Testis (tissue), 2 donors: ENCODE measurements at regions not wholly inside any gene's neighbourhood (a gene's known extent, or its start where the extent isn't known, plus 50 kb on each side); places are given as distances from the start of the nearest gene placed in this dataset.

ENCODE experiments used
- POLR2A ChIP-seq: fragments of 450-650 bp; IDR thresholded peaks from one replicate; pipeline ENCODE4 v1.6.1; 2017; ENCODE audit warnings: antibody characterized with exemption, mild to moderate bottlenecking, moderate library complexity
- TF ChIP-seq, protein P1 (sequence below), 3 experiments: fragments of 450-650 bp in 2 of 3; fragments of 200-600 bp in 1 of 3; sonication (generic) in 1 of 3; IDR thresholded peaks; one replicate each; pipeline ENCODE4 v1.5.1; 2016 to 2019; ENCODE audit warnings: antibody characterized with exemption in 3 of 3, mild to moderate bottlenecking in 2 of 3, moderate library complexity in 1 of 3

- TF ChIP-seq, protein P1, sequence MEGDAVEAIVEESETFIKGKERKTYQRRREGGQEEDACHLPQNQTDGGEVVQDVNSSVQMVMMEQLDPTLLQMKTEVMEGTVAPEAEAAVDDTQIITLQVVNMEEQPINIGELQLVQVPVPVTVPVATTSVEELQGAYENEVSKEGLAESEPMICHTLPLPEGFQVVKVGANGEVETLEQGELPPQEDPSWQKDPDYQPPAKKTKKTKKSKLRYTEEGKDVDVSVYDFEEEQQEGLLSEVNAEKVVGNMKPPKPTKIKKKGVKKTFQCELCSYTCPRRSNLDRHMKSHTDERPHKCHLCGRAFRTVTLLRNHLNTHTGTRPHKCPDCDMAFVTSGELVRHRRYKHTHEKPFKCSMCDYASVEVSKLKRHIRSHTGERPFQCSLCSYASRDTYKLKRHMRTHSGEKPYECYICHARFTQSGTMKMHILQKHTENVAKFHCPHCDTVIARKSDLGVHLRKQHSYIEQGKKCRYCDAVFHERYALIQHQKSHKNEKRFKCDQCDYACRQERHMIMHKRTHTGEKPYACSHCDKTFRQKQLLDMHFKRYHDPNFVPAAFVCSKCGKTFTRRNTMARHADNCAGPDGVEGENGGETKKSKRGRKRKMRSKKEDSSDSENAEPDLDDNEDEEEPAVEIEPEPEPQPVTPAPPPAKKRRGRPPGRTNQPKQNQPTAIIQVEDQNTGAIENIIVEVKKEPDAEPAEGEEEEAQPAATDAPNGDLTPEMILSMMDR (IDR thresholded peaks at IDR 0.05), result no peak
- no peak for TF ChIP-seq POLR2A
These were observed 180.5 kb downstream of the IGLL1 start for GRCh38 chr22:23399367-23400285.
